ENCODE measurements at regions not wholly inside any gene's neighbourhood (a gene's known extent, or its start where the extent isn't known, plus 50 kb on each side); places are given as distances from the start of the nearest gene placed in this dataset.

DNA sequence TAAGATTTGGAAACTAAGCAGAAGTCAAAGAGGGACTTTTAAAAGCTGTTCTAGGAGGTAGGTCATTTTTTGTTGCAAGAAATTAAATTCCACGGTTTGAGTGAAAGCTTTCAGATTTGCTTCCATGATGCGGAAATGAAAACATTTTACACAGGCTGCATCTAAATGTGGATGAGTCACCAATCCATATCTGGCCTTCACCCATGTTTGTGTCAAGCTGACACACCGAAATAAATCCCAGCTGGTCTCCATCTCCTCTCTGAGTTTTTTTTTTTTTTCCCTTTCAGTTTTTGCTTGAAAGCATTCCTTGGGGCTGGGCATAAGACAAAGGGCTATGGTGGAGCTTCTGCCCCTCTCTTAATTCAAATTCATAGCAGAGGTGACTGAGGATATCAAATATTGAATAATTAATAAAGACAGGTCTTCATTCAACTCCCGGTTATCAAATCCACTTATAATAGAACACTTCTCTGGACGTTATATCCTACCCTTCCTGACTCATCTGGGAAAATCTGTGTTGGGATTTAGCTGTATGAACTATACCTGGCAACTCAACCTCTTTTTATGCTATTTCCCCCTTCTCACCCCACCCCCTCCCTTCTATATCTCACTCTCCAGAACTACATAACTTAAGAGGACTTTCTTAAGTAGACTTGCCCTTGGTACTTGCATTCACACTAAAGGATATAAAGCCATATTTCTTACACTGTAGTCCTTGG lies 558.3 kb upstream of the GCFC2 start:
- TF ChIP-seq, protein P1, sequence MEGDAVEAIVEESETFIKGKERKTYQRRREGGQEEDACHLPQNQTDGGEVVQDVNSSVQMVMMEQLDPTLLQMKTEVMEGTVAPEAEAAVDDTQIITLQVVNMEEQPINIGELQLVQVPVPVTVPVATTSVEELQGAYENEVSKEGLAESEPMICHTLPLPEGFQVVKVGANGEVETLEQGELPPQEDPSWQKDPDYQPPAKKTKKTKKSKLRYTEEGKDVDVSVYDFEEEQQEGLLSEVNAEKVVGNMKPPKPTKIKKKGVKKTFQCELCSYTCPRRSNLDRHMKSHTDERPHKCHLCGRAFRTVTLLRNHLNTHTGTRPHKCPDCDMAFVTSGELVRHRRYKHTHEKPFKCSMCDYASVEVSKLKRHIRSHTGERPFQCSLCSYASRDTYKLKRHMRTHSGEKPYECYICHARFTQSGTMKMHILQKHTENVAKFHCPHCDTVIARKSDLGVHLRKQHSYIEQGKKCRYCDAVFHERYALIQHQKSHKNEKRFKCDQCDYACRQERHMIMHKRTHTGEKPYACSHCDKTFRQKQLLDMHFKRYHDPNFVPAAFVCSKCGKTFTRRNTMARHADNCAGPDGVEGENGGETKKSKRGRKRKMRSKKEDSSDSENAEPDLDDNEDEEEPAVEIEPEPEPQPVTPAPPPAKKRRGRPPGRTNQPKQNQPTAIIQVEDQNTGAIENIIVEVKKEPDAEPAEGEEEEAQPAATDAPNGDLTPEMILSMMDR (IDR thresholded peaks at IDR 0.05): no peak
- no peak for TF ChIP-seq POLR2A (IDR thresholded peaks at IDR 0.05)

Data from uterus (tissue), 2 donors.